Smooth muscle cell (in vitro differentiated cells): ENCODE measurements at regions not wholly inside any gene's neighbourhood (a gene's known extent, or its start where the extent isn't known, plus 50 kb on each side); places are given as distances from the start of the nearest gene placed in this dataset.

Source experiments
- DNase-seq: peaks from one replicate; lab custom pipeline; 2025; ENCODE audit not compliant: unreplicated experiment; lab: John Stamatoyannopoulos, UW
- H2AFZ ChIP-seq: fragments of 200-600 bp; sonication (generic); 2 replicates; pipeline ENCODE4 v1.6.0; 2016; ENCODE audit warnings: antibody characterized with exemption, low read depth, mild to moderate bottlenecking
- H3F3A ChIP-seq: fragments of 200-600 bp; sonication (generic); 2 replicates; pipeline ENCODE4 v1.6.0; 2017; ENCODE audit warnings: antibody characterized with exemption, low read depth
- H3K27ac ChIP-seq: fragments of 200-600 bp; sonication (generic); 2 replicates; pipeline ENCODE4 v1.5.1; 2016; ENCODE audit warnings: low read depth, mild to moderate bottlenecking
- H3K27me3 ChIP-seq: fragments of 200-600 bp; sonication (generic); 2 replicates; pipeline ENCODE4 v1.6.1; 2016; ENCODE audit warnings: low read depth, mild to moderate bottlenecking
- H3K36me3 ChIP-seq: fragments of 200-600 bp; sonication (generic); 2 replicates; pipeline ENCODE4 v1.5.1; 2016; ENCODE audit warnings: low read depth
- H3K4me1 ChIP-seq: fragments of 200-600 bp; sonication (generic); 2 replicates; pipeline ENCODE4 v1.5.1; 2016; ENCODE audit warnings: low read depth
- H3K4me2 ChIP-seq: fragments of 200-600 bp; sonication (generic); 2 replicates; pipeline ENCODE4 v1.6.0; 2016; ENCODE audit warnings: mild to moderate bottlenecking
- H3K4me3 ChIP-seq: fragments of 200-600 bp; sonication (generic); 2 replicates; pipeline ENCODE4 v1.5.1; 2016; ENCODE audit warnings: mild to moderate bottlenecking
- H3K79me2 ChIP-seq: fragments of 200-600 bp; sonication (generic); 2 replicates; pipeline ENCODE4 v1.6.0; 2016; ENCODE audit warnings: low read depth, mild to moderate bottlenecking
- H3K9ac ChIP-seq: fragments of 200-600 bp; sonication (generic); 2 replicates; pipeline ENCODE4 v1.6.0; 2016; ENCODE audit warnings: low read depth
- H3K9me3 ChIP-seq: fragments of 200-600 bp; sonication (generic); replicated peaks from 2 replicates; pipeline ENCODE4 v1.5.1; 2016; ENCODE audit warnings: low read depth
- H4K20me1 ChIP-seq: fragments of 200-600 bp; sonication (generic); 2 replicates; pipeline ENCODE4 v1.6.0; 2016; ENCODE audit warnings: low read depth
- WGBS: methylation state at CpG from one replicate; pipeline ENCODE4 v1.1.7; 2016; ENCODE audit warnings: low lambda C conversion rate; 5-methylcytosine and 5-hydroxymethylcytosine counted together
- TF ChIP-seq, protein P1 (sequence below): fragments of 200-600 bp; sonication (generic); IDR thresholded peaks from 2 replicates; pipeline ENCODE4 v1.5.1; 2017; ENCODE audit warnings: borderline replicate concordance, mild to moderate bottlenecking, antibody characterized with exemption; ENCODE audit not compliant: insufficient read depth, poor library complexity, severe bottlenecking

DNA sequence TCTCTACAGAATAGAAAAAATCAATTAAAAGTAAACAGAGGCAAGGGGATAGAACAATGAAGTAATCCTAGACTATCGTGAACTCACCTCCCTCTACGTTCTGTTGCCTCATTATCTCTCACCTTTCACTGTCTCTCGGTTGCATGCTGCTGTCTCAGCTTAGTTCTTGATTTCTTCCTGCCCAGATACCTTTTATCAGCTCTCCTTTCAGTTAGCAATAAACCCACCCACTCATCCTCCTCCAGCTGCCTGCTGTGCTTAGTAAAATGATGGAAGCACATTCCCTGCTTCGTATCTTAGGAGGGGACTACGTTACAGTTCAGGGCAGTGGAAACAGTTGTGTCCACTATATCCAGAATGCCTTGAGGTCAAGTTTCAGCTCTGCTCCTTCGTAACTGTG is 1709.5 kb upstream of the AGA start:
- TF ChIP-seq, protein P1, sequence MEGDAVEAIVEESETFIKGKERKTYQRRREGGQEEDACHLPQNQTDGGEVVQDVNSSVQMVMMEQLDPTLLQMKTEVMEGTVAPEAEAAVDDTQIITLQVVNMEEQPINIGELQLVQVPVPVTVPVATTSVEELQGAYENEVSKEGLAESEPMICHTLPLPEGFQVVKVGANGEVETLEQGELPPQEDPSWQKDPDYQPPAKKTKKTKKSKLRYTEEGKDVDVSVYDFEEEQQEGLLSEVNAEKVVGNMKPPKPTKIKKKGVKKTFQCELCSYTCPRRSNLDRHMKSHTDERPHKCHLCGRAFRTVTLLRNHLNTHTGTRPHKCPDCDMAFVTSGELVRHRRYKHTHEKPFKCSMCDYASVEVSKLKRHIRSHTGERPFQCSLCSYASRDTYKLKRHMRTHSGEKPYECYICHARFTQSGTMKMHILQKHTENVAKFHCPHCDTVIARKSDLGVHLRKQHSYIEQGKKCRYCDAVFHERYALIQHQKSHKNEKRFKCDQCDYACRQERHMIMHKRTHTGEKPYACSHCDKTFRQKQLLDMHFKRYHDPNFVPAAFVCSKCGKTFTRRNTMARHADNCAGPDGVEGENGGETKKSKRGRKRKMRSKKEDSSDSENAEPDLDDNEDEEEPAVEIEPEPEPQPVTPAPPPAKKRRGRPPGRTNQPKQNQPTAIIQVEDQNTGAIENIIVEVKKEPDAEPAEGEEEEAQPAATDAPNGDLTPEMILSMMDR, result no peak
- H2AFZ ChIP-seq, result no peak overlapping the region
- no peaks in the 10 kb centered on the region for H3K27me3 ChIP-seq
- no peaks in the 10 kb centered on the region for H3K79me2 ChIP-seq
- WGBS, result 66% methylated on average over 6 of the region's 6 CpGs
- H3F3A ChIP-seq, result no peaks in the 10 kb centered on the region
- no peak overlapping the region for H3K27ac ChIP-seq
- no peaks in the 10 kb centered on the region for H3K4me1 ChIP-seq
- H3K9me3 ChIP-seq, result no peaks in the 10 kb centered on the region
- no peak overlapping the region for H3K4me2 ChIP-seq
- no peak overlapping the region for H3K4me3 ChIP-seq
- H3K9ac ChIP-seq, result no peak overlapping the region
- H4K20me1 ChIP-seq, result no peaks in the 10 kb centered on the region
- no peak for DNase-seq
- H3K36me3 ChIP-seq, result no peaks in the 10 kb centered on the region

DNA sequence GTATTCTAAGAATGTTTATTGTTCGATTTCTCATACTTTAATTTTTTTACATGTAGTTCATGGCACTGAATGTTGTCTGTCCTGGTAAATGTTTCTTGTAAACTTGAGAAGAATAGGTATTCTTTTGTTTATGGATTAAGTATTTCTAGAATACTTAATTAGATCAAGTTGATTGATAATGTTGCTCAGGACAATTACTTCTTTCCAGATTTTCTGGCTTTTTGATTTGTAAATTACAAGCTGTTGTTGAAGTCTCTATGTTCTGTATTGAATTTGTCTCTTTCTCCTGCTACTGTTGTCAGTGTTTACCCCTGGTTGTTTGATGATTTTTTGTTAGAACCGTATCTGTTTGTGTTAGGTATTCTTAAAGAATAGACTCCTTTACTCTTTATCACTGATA is 1720.9 kb upstream of the AGA start:
- H3K9ac ChIP-seq, result no peak overlapping the region
- no peak overlapping the region for H3K4me3 ChIP-seq
- H3K9me3 ChIP-seq, result no peaks in the 10 kb centered on the region
- no peaks in the 10 kb centered on the region for H3K79me2 ChIP-seq
- no peaks in the 10 kb centered on the region for H3F3A ChIP-seq
- H3K36me3 ChIP-seq, result no peaks in the 10 kb centered on the region
- H3K4me2 ChIP-seq, result no peak overlapping the region
- no peaks in the 10 kb centered on the region for H3K4me1 ChIP-seq
- H3K27me3 ChIP-seq, result peaks cover 25% of the 10 kb centered on the region
- H2AFZ ChIP-seq, result no peak overlapping the region
- TF ChIP-seq, protein P1, result no peak
- no peak overlapping the region for H3K27ac ChIP-seq
- H4K20me1 ChIP-seq, result no peaks in the 10 kb centered on the region
- DNase-seq, result no peak
- WGBS, result 82% methylated on average over 2 of the region's 2 CpGs

DNA sequence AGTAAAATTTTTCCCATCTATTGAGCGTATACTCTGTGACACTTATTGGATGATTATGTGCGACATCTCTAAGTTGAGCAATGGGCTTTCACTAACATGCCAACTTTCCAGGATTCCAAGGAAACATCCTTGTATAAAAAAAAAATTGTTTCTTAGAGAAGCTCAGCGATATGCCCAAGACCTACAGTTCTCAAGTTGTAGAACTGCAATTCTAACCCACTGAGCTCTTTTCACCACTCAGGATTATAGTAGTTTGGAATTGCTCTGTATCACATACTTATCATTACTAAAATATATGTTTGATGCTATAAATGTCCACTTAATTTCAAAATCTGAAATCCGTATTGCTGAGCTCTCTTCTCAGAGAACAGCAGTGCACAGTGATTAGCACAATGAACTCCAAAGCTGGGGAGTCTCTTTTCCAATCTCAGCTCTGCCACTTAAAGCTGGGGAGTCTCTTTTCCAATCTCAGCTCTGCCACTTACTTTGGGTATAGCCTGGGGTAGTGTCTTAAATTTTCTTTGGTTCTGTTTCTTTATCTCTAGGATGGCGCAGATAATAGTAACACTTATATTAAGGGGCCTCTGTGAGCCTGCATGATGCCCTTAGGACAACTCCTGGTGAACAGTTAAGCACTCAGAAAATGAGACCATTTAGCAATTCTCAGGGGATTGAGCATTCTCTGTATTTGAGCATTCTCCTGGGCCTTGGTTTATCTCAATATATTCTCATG is 1722.2 kb upstream of the AGA start:
- no peaks in the 10 kb centered on the region for H4K20me1 ChIP-seq
- no peaks in the 10 kb centered on the region for H3K36me3 ChIP-seq
- TF ChIP-seq, protein P1, result no peak

DNA sequence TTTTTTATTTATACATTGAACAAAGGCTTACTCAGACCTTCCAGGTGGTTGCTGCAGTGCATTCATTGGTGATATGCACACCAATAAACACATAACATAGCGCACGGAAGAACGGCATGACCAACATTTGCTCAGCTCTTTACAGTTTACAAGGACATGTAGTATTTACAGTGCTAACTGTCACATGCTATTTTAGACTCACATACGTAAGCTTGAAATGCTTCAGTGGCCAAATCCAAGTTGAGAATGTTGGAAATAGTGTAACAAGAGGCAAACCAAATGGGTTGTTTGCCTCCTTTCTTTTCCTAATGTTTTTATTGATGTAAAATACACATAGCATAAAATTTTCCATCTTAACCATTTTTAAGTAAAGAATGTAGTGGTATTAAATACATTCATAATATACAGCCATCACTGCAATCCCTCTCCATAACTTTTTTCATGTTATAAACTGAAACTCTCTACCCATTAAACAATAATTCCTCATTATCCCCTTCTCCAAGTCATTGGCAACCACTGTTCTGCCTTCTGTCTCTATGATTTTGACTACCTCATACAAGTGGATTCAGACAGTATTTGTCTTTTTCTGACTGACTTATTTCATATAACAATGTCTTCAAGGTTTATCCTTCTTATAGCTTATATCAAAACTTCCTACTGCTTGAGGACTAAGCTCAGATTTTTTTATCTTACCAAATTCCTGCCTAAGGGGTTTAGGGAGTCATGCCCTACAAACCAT is 1722.9 kb upstream of the AGA start:
- Histone ChIP-seq H3K27me3 (peaks cover 31% of the 10 kb centered on the region), H3K27ac (no peak overlapping the region), H2AFZ (no peak overlapping the region), H3K4me3 (no peak overlapping the region), H4K20me1 (no peaks in the 10 kb centered on the region), H3K4me2 (no peak overlapping the region), H3K36me3 (no peaks in the 10 kb centered on the region), H3F3A (no peaks in the 10 kb centered on the region), H3K9ac (no peak overlapping the region), H3K4me1 (no peaks in the 10 kb centered on the region), H3K9me3 (no peaks in the 10 kb centered on the region), H3K79me2 (no peaks in the 10 kb centered on the region)
- TF ChIP-seq, protein P1, result no peak
- DNase-seq, result no peak
- WGBS, result 80% methylated on average over 4 of the region's 4 CpGs

More for the DNA sequence above, 1722.2 kb upstream of the AGA start:
- Histone ChIP-seq H3K4me2 (no peak overlapping the region), H3K9me3 (no peaks in the 10 kb centered on the region), H2AFZ (no peak overlapping the region), H3K4me1 (no peaks in the 10 kb centered on the region), H3K27ac (no peak overlapping the region), H3K27me3 (peaks cover 31% of the 10 kb centered on the region), H3F3A (no peaks in the 10 kb centered on the region), H3K79me2 (no peaks in the 10 kb centered on the region), H3K9ac (no peak overlapping the region), H3K4me3 (no peak overlapping the region)
- WGBS, result 83% methylated on average over 5 of the region's 5 CpGs
- no peak for DNase-seq
